Osteoblast (primary cell): ENCODE measurements at regions not wholly inside any gene's neighbourhood (a gene's known extent, or its start where the extent isn't known, plus 50 kb on each side); places are given as distances from the start of the nearest gene placed in this dataset.
"Not testable (repeated sequence)": the region's sequence is repeated elsewhere in the genome, so short reads cannot be mapped to it uniquely, and the experiment has no call there.

Experiments
- DNase-seq: peaks from one replicate; pipeline ENCODE4 v3.0.0; 2011; ENCODE audit warnings: low spot score, mixed read lengths; ENCODE audit not compliant: insufficient read length; ENCODE audit errors: missing footprints
- H2AFZ ChIP-seq: 2 replicates; pipeline ENCODE4 v1.6.0; 2011; ENCODE audit warnings: mild to moderate bottlenecking, low read length
- H3K27ac ChIP-seq: 2 replicates; pipeline ENCODE4 v1.5.1; 2011; ENCODE audit warnings: mild to moderate bottlenecking, low read depth, low read length, moderate library complexity
- H3K27me3 ChIP-seq: 2 replicates; pipeline ENCODE4 v1.6.0; 2012; ENCODE audit warnings: mild to moderate bottlenecking, control low read depth, inconsistent platforms, low read length, moderate library complexity; ENCODE audit not compliant: insufficient read depth
- H3K36me3 ChIP-seq: 2 replicates; pipeline ENCODE4 v1.5.1; 2011; ENCODE audit warnings: mild to moderate bottlenecking, low read length, control low read depth, moderate library complexity; ENCODE audit not compliant: insufficient read depth
- H3K4me1 ChIP-seq: 2 replicates; pipeline ENCODE4 v1.5.1; 2011; ENCODE audit warnings: mild to moderate bottlenecking, low read length, control low read depth, moderate library complexity; ENCODE audit not compliant: insufficient read depth
- H3K4me2 ChIP-seq: 2 replicates; pipeline ENCODE4 v1.6.0; 2011; ENCODE audit warnings: mild to moderate bottlenecking, low read length; ENCODE audit not compliant: insufficient read depth
- H3K4me3 ChIP-seq: fragments of 200-600 bp; sonication (generic); 3 replicates; pipeline ENCODE4 v1.5.1; 2012; ENCODE audit warnings: mild to moderate bottlenecking, low read length, inconsistent platforms; ENCODE audit not compliant: insufficient read depth
- H3K79me2 ChIP-seq: 2 replicates; pipeline ENCODE4 v1.6.0; 2012; ENCODE audit warnings: mild to moderate bottlenecking, low read length, control low read depth, inconsistent platforms; ENCODE audit not compliant: insufficient read depth
- H3K9me3 ChIP-seq: 2 replicates; pipeline ENCODE4 v1.5.1; 2011; ENCODE audit warnings: low read depth, low read length, control low read depth
- H4K20me1 ChIP-seq: 2 replicates; pipeline ENCODE4 v1.6.0; 2012; ENCODE audit warnings: mild to moderate bottlenecking, low read length, control low read depth; ENCODE audit not compliant: insufficient read depth
- TF ChIP-seq, protein P1 (sequence below): IDR thresholded peaks from 2 replicates; pipeline ENCODE4 v1.5.1; 2011; ENCODE audit warnings: mild to moderate bottlenecking, low read depth, low read length, moderate library complexity; ENCODE audit errors: extremely low read depth

GRCh38 chr7:32673275-32673983 lies 178.1 kb downstream of the AVL9 start:
- no peak for DNase-seq
- no peaks in the 10 kb centered on the region for H4K20me1 ChIP-seq
- H3K4me3 ChIP-seq, result no peak overlapping the region
- no peak overlapping the region for H3K4me2 ChIP-seq
- H3K27ac ChIP-seq, result no peak overlapping the region
- no peaks in the 10 kb centered on the region for H3K79me2 ChIP-seq
- no peaks in the 10 kb centered on the region for H3K9me3 ChIP-seq
- TF ChIP-seq, protein P1, sequence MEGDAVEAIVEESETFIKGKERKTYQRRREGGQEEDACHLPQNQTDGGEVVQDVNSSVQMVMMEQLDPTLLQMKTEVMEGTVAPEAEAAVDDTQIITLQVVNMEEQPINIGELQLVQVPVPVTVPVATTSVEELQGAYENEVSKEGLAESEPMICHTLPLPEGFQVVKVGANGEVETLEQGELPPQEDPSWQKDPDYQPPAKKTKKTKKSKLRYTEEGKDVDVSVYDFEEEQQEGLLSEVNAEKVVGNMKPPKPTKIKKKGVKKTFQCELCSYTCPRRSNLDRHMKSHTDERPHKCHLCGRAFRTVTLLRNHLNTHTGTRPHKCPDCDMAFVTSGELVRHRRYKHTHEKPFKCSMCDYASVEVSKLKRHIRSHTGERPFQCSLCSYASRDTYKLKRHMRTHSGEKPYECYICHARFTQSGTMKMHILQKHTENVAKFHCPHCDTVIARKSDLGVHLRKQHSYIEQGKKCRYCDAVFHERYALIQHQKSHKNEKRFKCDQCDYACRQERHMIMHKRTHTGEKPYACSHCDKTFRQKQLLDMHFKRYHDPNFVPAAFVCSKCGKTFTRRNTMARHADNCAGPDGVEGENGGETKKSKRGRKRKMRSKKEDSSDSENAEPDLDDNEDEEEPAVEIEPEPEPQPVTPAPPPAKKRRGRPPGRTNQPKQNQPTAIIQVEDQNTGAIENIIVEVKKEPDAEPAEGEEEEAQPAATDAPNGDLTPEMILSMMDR, result no peak
- no peaks in the 10 kb centered on the region for H3K36me3 ChIP-seq
- H3K4me1 ChIP-seq, result peaks cover 21% of the 10 kb centered on the region
- no peaks in the 10 kb centered on the region for H3K27me3 ChIP-seq
- no peak overlapping the region for H2AFZ ChIP-seq

DNA sequence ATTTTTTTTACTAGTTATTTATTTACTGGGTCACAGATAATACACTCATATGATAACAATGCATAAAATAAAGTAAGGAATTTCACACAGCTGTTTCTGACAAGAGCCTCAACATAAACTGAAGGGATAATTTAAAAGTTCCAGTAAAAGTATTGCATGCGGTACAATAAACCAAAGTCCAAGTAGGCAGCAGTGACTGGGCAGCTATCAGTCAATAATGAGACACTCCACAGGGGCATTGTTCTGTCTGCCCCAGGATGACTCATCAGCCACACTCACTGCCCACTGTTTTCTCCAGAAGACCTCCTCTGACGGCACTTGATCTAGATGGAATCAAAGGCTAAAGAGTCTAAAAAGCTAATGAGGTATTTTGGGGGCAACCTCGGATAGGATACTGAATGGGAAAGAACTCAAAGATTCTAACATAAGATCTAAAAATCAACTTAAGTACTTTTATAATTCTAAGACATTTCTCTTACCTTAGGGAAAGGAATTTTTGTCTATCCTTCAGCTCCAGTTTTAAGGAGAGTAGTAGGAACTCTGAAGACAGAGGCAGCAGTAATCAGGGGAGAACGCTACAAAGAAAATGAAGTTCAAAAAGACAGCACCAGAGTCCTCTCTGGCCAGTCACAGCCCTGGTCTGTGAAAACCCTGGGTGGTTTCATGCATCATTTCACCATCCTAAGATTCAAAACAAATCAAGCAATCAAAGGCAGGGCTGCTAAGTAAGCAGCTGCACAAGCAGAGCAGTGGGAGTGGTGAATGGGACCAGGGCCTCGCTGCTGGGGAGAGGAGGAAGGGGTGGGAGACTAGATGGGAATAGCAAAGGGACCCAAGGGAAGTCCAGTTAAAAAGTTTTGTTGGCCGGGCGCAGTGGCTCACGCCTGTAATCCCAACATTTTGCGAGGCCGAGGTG lies 175.1 kb downstream of the AVL9 start:
- peak; percentile 21 for DNase-seq
- Histone ChIP-seq H3K36me3 (no peaks in the 10 kb centered on the region), H3K27ac (peak overlapping the region; percentile 88), H3K4me3 (no peak overlapping the region), H4K20me1 (no peaks in the 10 kb centered on the region), H2AFZ (no peak overlapping the region), H3K9me3 (no peaks in the 10 kb centered on the region), H3K79me2 (no peaks in the 10 kb centered on the region), H3K4me1 (peaks cover 22% of the 10 kb centered on the region), H3K4me2 (peak overlapping the region; percentile 56), H3K27me3 (no peaks in the 10 kb centered on the region)
- TF ChIP-seq, protein P1, result no peak

DNA sequence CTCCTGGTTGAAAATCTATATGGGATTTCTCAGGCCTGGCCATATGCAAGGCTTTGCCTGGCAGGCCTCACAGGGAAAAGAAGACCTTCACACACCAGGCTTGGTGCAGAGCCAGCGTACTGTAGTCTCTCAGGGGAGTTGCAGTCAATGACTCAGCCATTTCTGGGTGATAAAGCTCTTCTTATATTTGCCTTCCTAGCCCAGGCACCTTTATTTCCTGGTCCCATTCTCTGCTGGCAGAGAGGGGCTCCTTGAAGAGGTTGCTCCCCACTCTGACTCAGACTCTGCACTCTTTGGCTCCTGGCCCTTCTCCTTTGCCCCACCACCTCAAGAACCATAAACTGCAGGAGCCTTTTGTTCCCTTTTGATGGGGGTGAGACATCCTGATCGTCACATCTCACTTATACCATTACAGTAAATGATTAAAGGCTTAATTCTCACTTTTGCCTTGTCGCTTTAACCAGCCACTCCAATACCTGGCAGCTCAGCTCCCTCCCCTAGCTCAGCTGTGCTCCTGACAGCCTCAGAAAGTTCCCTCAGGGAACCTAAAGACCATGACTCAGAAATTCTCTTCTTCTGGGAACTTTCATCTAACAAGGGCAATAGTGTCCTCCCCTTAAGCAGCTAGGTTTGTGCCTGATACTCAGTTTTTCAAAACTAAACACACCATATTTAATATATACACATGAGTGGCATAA lies 174.0 kb downstream of the AVL9 start:
- H3K79me2 ChIP-seq, H3K9me3 ChIP-seq, H3K27me3 ChIP-seq, H4K20me1 ChIP-seq, H3K36me3 ChIP-seq, DNase-seq, H2AFZ ChIP-seq: not testable (repeated sequence)
- peak overlapping the region; percentile 43 for H3K4me3 ChIP-seq
- peaks cover 22% of the 10 kb centered on the region for H3K4me1 ChIP-seq
- peak overlapping the region; percentile 88 for H3K27ac ChIP-seq
- H3K4me2 ChIP-seq, result peak overlapping the region; percentile 78

- Histone ChIP-seq H3K4me2 (peak overlapping the region; percentile 78), H3K4me3 (peak overlapping the region; percentile 43), H3K4me1 (peaks cover 22% of the 10 kb centered on the region), H3K27ac (peak overlapping the region; percentile 88)
- not testable (repeated sequence) for H3K27me3 ChIP-seq, H3K79me2 ChIP-seq, H4K20me1 ChIP-seq, H2AFZ ChIP-seq, H3K36me3 ChIP-seq, H3K9me3 ChIP-seq
- peak; percentile 21 for DNase-seq
Observed at GRCh38 chr7:32668387-32669097, 173.3 kb downstream of the AVL9 start.

DNA sequence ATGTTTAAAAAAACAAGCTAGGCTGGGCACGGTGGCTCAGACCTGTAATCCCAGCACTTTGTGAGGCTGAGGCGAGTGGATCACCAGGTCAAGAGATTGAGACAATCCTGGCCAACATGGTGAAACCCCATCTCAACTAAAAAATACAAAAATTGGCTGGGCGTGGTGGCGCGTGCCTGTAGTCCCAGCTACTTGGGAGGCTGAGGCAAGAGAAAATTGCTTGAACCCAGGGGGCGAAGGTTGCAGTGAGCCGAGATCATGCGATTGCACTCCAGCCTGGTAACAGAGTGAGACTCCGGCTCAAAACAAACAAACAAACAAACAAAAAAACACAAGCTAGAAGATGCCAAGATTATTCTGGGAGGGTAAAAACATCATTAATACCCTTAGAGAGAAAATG lies 172.3 kb downstream of the AVL9 start:
- H3K36me3 ChIP-seq, H3K4me2 ChIP-seq, H3K27me3 ChIP-seq, H3K9me3 ChIP-seq, H3K27ac ChIP-seq, H4K20me1 ChIP-seq, H3K79me2 ChIP-seq, H2AFZ ChIP-seq, H3K4me3 ChIP-seq, DNase-seq: not testable (repeated sequence)
- H3K4me1 ChIP-seq, result peaks cover 22% of the 10 kb centered on the region

DNA sequence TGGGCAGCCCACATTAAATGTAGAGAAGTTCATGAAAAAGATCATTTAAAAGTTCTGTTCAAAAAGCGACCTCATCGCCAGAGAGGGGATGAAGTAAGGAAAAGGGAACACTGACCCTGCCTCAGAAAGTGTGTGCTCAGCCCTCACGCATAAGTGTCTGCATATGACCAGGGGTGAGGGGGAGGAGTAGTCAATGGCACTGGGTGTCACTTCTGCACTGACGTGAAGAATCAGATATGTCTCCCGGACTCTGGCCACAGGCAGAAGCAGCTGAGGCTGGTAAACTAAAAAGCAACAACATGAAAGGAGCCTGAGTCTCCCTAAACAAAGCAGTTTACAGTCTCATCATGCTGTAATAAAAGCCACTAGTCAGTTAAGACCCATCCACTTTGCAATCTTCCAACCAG lies 168.5 kb downstream of the AVL9 start:
- not testable (repeated sequence) for H3K27me3 ChIP-seq, H3K27ac ChIP-seq, H3K4me3 ChIP-seq, H2AFZ ChIP-seq, H3K79me2 ChIP-seq, H4K20me1 ChIP-seq, H3K36me3 ChIP-seq, H3K4me1 ChIP-seq, DNase-seq, H3K4me2 ChIP-seq, H3K9me3 ChIP-seq
